Hypothalamus (tissue), 51 donors: ENCODE measurements at regions not wholly inside any gene's neighbourhood (a gene's known extent, or its start where the extent isn't known, plus 50 kb on each side); places are given as distances from the start of the nearest gene placed in this dataset.
A peak's percentile ranks its signal among the peaks of the same experiment; 100 is the strongest.
"Not testable (repeated sequence)": the region's sequence is repeated elsewhere in the genome, so short reads cannot be mapped to it uniquely, and the experiment has no call there.

Experiments
- DNase-seq, 51 donors: peaks; one replicate each; lab custom pipeline; 2025; lab: John Stamatoyannopoulos, UW

GRCh38 chr4:57943682-57944081, 833.5 kb upstream of the IGFBP7 start:
- DNase-seq = no peak

GRCh38 chr4:57937326-57937725, 827.1 kb upstream of the IGFBP7 start:
- not testable (repeated sequence) for DNase-seq

GRCh38 chr4:57926311-57926710, 816.1 kb upstream of the IGFBP7 start:
- DNase-seq = no peak

GRCh38 chr4:57924951-57925350, 814.8 kb upstream of the IGFBP7 start:
- DNase-seq = no peak

GRCh38 chr4:57916479-57916878, 806.3 kb upstream of the IGFBP7 start:
- DNase-seq = no peak

GRCh38 chr4:57911203-57911602, 801.0 kb upstream of the IGFBP7 start:
- DNase-seq = no peak

- no peak for DNase-seq
Measured at GRCh38 chr4:57910151-57910550, 800.0 kb upstream of the IGFBP7 start.

GRCh38 chr4:57905965-57906364, 795.8 kb upstream of the IGFBP7 start:
- DNase-seq = no peak

- DNase-seq = no peak
Measured at GRCh38 chr4:57877047-57877458, 766.9 kb upstream of the IGFBP7 start.

- no peak for DNase-seq
Measured at GRCh38 chr4:57875829-57876392, 765.7 kb upstream of the IGFBP7 start.

- no peak for DNase-seq
Measured at GRCh38 chr4:57866468-57867171, 756.4 kb upstream of the IGFBP7 start.

- DNase-seq = no peak
Measured at GRCh38 chr4:57865264-57865663, 755.1 kb upstream of the IGFBP7 start.

- no peak for DNase-seq
Measured at GRCh38 chr4:57854748-57855147, 744.6 kb upstream of the IGFBP7 start.

GRCh38 chr4:57850141-57850540, 740.0 kb upstream of the IGFBP7 start:
- DNase-seq = no peak

- DNase-seq = no peak
Measured at GRCh38 chr4:57832083-57832482, 721.9 kb upstream of the IGFBP7 start.

- no peak for DNase-seq
Measured at GRCh38 chr4:57789666-57790065, 679.5 kb upstream of the IGFBP7 start.

- no peak for DNase-seq
Measured at GRCh38 chr4:57777876-57778275, 667.7 kb upstream of the IGFBP7 start.

- DNase-seq = no peak
Measured at GRCh38 chr4:57774681-57775080, 664.5 kb upstream of the IGFBP7 start.

GRCh38 chr4:57774171-57774570, 664.0 kb upstream of the IGFBP7 start:
- no peak for DNase-seq

GRCh38 chr4:57766341-57766740, 656.2 kb upstream of the IGFBP7 start:
- no peak for DNase-seq

- DNase-seq = peak in 2 of 51 donors; percentile 1 to 6
Measured at GRCh38 chr4:57764856-57765255, 654.7 kb upstream of the IGFBP7 start.

GRCh38 chr4:57763070-57763469, 652.9 kb upstream of the IGFBP7 start:
- no peak for DNase-seq
